SK-N-SH (cell line): ENCODE measurements at regions not wholly inside any gene's neighbourhood (a gene's known extent, or its start where the extent isn't known, plus 50 kb on each side); places are given as distances from the start of the nearest gene placed in this dataset.

Source experiments
- CTCF ChIA-PET: fragments of 300-600, 350-600 bp; formaldehyde crosslinking; extraction: SDS; loops from one replicate; lab custom pipeline; 2021; lab: Yijun Ruan, JAX
- POLR2A ChIA-PET: fragments of 350-600 bp; sonication (Branson Sonifier 250); formaldehyde crosslinking; extraction: SDS; loops from one replicate; lab custom pipeline; 2020; ENCODE audit warnings: antibody characterized with exemption, inconsistent platforms; lab: Yijun Ruan, JAX
- DNase-seq: peaks from one replicate; pipeline ENCODE4 v3.0.0; 2012
- H2AFZ ChIP-seq: fragments of 200-600 bp; sonication (generic); 2 replicates; pipeline ENCODE4 v1.8.1; 2016; ENCODE audit warnings: antibody characterized with exemption, mild to moderate bottlenecking, low read depth
- H3F3A ChIP-seq: fragments of 200-600 bp; sonication (generic); replicated peaks from 2 replicates; pipeline ENCODE3; 2016; ENCODE audit warnings: antibody characterized with exemption, mild to moderate bottlenecking; ENCODE audit not compliant: insufficient read depth
- H3K27ac ChIP-seq, 2 experiments: fragments of 200-500 bp in 1 of 2; fragments of 200-600 bp in 1 of 2; sonication (Bioruptor generic) in 1 of 2; sonication (generic), shearing (Covaris generic) in 1 of 2; 2 replicates each; pipeline versions ENCODE4 v1.5.1 to v1.6.1; 2014 to 2016; ENCODE audit warnings: low read depth in 2 of 2, inconsistent platforms in 1 of 2, low read length in 1 of 2, mild to moderate bottlenecking in 1 of 2, mixed read lengths in 1 of 2
- H3K27me3 ChIP-seq: fragments of 200-600 bp; sonication (generic), shearing (Covaris generic); 2 replicates; pipeline ENCODE4 v1.6.1; 2016; ENCODE audit warnings: mixed run types; ENCODE audit not compliant: insufficient read depth
- H3K36me3 ChIP-seq, 2 experiments: fragments of 200-500 bp in 1 of 2; fragments of 200-600 bp in 1 of 2; sonication (Bioruptor generic) in 1 of 2; sonication (generic) in 1 of 2; replicated peaks in 1 of 2; 2 replicates each; pipeline versions ENCODE3 to v1.5.1; 2014 to 2016; ENCODE audit warnings: low read length in 1 of 2, mild to moderate bottlenecking in 1 of 2; ENCODE audit not compliant: insufficient read depth in 2 of 2, control insufficient read depth in 1 of 2
- H3K4me1 ChIP-seq, 2 experiments: fragments of 200-500 bp in 1 of 2; fragments of 200-600 bp in 1 of 2; sonication (Bioruptor generic) in 1 of 2; sonication (generic), shearing (Covaris generic) in 1 of 2; 2 replicates each; pipeline versions ENCODE4 v1.5.1 to v1.6.1; 2014 to 2016; ENCODE audit warnings: low read depth in 1 of 2, low read length in 1 of 2, mixed run types in 1 of 2; ENCODE audit not compliant: insufficient read depth in 2 of 2, control insufficient read depth in 1 of 2
- H3K4me2 ChIP-seq: fragments of 200-600 bp; sonication (generic), shearing (Covaris generic); 2 replicates; pipeline ENCODE4 v1.6.1; 2017; ENCODE audit warnings: mixed run types
- H3K4me3 ChIP-seq, 2 experiments: fragments of 200-500 bp in 1 of 2; fragments of 200-600 bp in 1 of 2; sonication (Bioruptor generic) in 1 of 2; sonication (generic), shearing (Covaris generic) in 1 of 2; 2 replicates each; pipeline versions ENCODE4 v1.5.1 to v1.8.1; 2014 to 2016; ENCODE audit warnings: low read depth in 2 of 2, inconsistent platforms in 1 of 2, low read length in 1 of 2, mild to moderate bottlenecking in 1 of 2, mixed read lengths in 1 of 2, moderate library complexity in 1 of 2
- H3K79me2 ChIP-seq: fragments of 200-600 bp; sonication (generic); 2 replicates; pipeline ENCODE4 v1.8.1; 2017; ENCODE audit warnings: mild to moderate bottlenecking; ENCODE audit not compliant: insufficient read depth
- H3K9ac ChIP-seq: fragments of 200-600 bp; sonication (generic); 2 replicates; pipeline ENCODE4 v1.6.1; 2017; ENCODE audit warnings: mixed run types
- H3K9me2 ChIP-seq: fragments of 200-600 bp; sonication (generic); 2 replicates; pipeline ENCODE4 v1.6.1; 2017; ENCODE audit warnings: mixed run types
- H3K9me3 ChIP-seq: fragments of 200-600 bp; sonication (generic); 2 replicates; pipeline ENCODE4 v1.6.1; 2017; ENCODE audit warnings: mixed run types, mild to moderate bottlenecking, moderate library complexity
- H4K20me1 ChIP-seq: fragments of 200-600 bp; sonication (generic); 2 replicates; pipeline ENCODE4 v1.6.1; 2017; ENCODE audit warnings: mild to moderate bottlenecking, mixed run types; ENCODE audit not compliant: insufficient read depth
- CHD2 ChIP-seq: fragments of 150-350 bp; IDR thresholded peaks from 2 replicates; pipeline ENCODE4 v1.6.1; 2018; ENCODE audit warnings: low read length; ENCODE audit not compliant: partially characterized antibody
- CTCF ChIP-seq: fragments of 200-600 bp; sonication (generic); IDR thresholded peaks from 2 replicates; pipeline ENCODE4 v1.6.1; 2017; ENCODE audit warnings: antibody characterized with exemption, mild to moderate bottlenecking, moderate library complexity
- ELF1 ChIP-seq: IDR thresholded peaks from 2 replicates; pipeline ENCODE4 v1.4.0; 2012
- FOXJ3 ChIP-seq: sonication (generic); formaldehyde crosslinking; IDR thresholded peaks from 2 replicates; pipeline ENCODE4 v1.5.1; 2020; ENCODE audit warnings: mild to moderate bottlenecking, missing genetic modification reagents
- GABPA ChIP-seq: IDR thresholded peaks from 2 replicates; pipeline ENCODE4 v1.4.0; 2012; ENCODE audit warnings: low read depth, mild to moderate bottlenecking
- IRF3 ChIP-seq: fragments of 150-350 bp; IDR thresholded peaks from 2 replicates; pipeline ENCODE4 v1.6.1; 2016; ENCODE audit warnings: mild to moderate bottlenecking, low read depth, low read length
- JUND ChIP-seq: IDR thresholded peaks from 2 replicates; pipeline ENCODE4 v1.4.0; 2012
- PBX3 ChIP-seq: IDR thresholded peaks from 2 replicates; pipeline ENCODE4; 2012
- POLR2AphosphoS5 ChIP-seq: IDR thresholded peaks from 2 replicates; pipeline ENCODE4 v1.6.1; 2012; ENCODE audit warnings: low read depth, low read length
- RCOR1 ChIP-seq: fragments of 150-350 bp; IDR thresholded peaks from 2 replicates; pipeline ENCODE4 v1.6.1; 2017; ENCODE audit warnings: antibody characterized with exemption, low read length
- RFX5 ChIP-seq: IDR thresholded peaks from 2 replicates; pipeline ENCODE4 v1.6.1; 2012; ENCODE audit warnings: mild to moderate bottlenecking, improper control_type of control experiment, low read length
- RXRA ChIP-seq: IDR thresholded peaks from 2 replicates; pipeline ENCODE4 v1.4.0; 2012; ENCODE audit warnings: low read depth, mild to moderate bottlenecking, borderline replicate concordance
- SIN3A ChIP-seq: IDR thresholded peaks from 2 replicates; pipeline ENCODE4 v1.6.1; 2012; ENCODE audit warnings: low read depth, mild to moderate bottlenecking, low read length, moderate library complexity, borderline replicate concordance
- SMC3 ChIP-seq: IDR thresholded peaks from 2 replicates; pipeline ENCODE4 v1.6.1; 2012; ENCODE audit warnings: low read depth, low read length, improper control_type of control experiment
- TCF12 ChIP-seq: IDR thresholded peaks from 2 replicates; pipeline ENCODE4 v1.4.0; 2012
- YY1 ChIP-seq: IDR thresholded peaks from 2 replicates; pipeline ENCODE4 v1.4.0; 2012; ENCODE audit warnings: low read depth, mild to moderate bottlenecking
- WGBS: methylation state at CpG from one replicate; pipeline ENCODE4 v1.1.6; 2017; ENCODE audit warnings: low lambda C conversion rate; 5-methylcytosine and 5-hydroxymethylcytosine counted together
- TF ChIP-seq, protein P1 (sequence below): IDR thresholded peaks from 2 replicates; pipeline ENCODE4 v1.4.0; 2012; ENCODE audit warnings: low read depth, borderline replicate concordance
- TF ChIP-seq, protein P2 (sequence below): fragments of 150-350 bp; IDR thresholded peaks from 2 replicates; pipeline ENCODE4 v1.6.1; 2017; ENCODE audit warnings: antibody characterized with exemption, low read length, low read depth, borderline replicate concordance
- TF ChIP-seq, protein P3 (sequence below): IDR thresholded peaks from 2 replicates; pipeline ENCODE4 v1.4.0; 2012; ENCODE audit warnings: low read depth, borderline replicate concordance

GRCh38 chr13:88863116-88863515 lies 1191.9 kb downstream of the SLITRK5 start:
- Histone ChIP-seq H3K4me3 (no peak overlapping the region), H3F3A (no peaks in the 10 kb centered on the region), H3K79me2 (no peaks in the 10 kb centered on the region), H3K9ac (no peak overlapping the region), H3K4me2 (no peak overlapping the region), H3K9me3 (no peaks in the 10 kb centered on the region), H3K4me1 (peaks cover 0 to 2% of the 10 kb centered on the region in 2 experiments; a peak in 1 of 4 replicates), H4K20me1 (no peaks in the 10 kb centered on the region), H3K27ac (no peak overlapping the region), H3K9me2 (no peaks in the 10 kb centered on the region), H2AFZ (no peak overlapping the region), H3K36me3 (no peaks in the 10 kb centered on the region), H3K27me3 (no peaks in the 10 kb centered on the region)
- ChIA-PET POLR2A (no interaction called here), CTCF (no interaction called here)
- no peak for DNase-seq
- WGBS: 63% methylated on average over 4 of the region's 4 CpGs
- no peak for TF ChIP-seq ELF1
- TF ChIP-seq IRF3: no peak
- TF ChIP-seq FOXJ3 (CRISPR knock-in tag): no peak
- TF ChIP-seq CHD2: no peak
- no peak for TF ChIP-seq PBX3
- no peak for TF ChIP-seq RXRA
- TF ChIP-seq, protein P1, sequence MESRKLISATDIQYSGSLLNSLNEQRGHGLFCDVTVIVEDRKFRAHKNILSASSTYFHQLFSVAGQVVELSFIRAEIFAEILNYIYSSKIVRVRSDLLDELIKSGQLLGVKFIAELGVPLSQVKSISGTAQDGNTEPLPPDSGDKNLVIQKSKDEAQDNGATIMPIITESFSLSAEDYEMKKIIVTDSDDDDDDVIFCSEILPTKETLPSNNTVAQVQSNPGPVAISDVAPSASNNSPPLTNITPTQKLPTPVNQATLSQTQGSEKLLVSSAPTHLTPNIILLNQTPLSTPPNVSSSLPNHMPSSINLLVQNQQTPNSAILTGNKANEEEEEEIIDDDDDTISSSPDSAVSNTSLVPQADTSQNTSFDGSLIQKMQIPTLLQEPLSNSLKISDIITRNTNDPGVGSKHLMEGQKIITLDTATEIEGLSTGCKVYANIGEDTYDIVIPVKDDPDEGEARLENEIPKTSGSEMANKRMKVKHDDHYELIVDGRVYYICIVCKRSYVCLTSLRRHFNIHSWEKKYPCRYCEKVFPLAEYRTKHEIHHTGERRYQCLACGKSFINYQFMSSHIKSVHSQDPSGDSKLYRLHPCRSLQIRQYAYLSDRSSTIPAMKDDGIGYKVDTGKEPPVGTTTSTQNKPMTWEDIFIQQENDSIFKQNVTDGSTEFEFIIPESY: no peak
- no peak for TF ChIP-seq SIN3A
- no peak for TF ChIP-seq GABPA

GRCh38 chr13:88866195-88866594 lies 1195.0 kb downstream of the SLITRK5 start:
- Histone ChIP-seq H4K20me1 (no peaks in the 10 kb centered on the region), H3K4me2 (no peak overlapping the region), H3K4me3 (no peak overlapping the region), H2AFZ (no peak overlapping the region), H3F3A (no peaks in the 10 kb centered on the region), H3K79me2 (no peaks in the 10 kb centered on the region), H3K9me3 (no peaks in the 10 kb centered on the region), H3K4me1 (no peaks in the 10 kb centered on the region), H3K27me3 (no peaks in the 10 kb centered on the region), H3K36me3 (no peaks in the 10 kb centered on the region), H3K9me2 (no peaks in the 10 kb centered on the region), H3K27ac (no peak overlapping the region), H3K9ac (no peak overlapping the region)
- POLR2A ChIA-PET: no interaction called here
- WGBS: 51% methylated on average over 5 of the region's 5 CpGs
- DNase-seq: no peak
- CTCF ChIA-PET: interaction anchor here (0.6 kb wide), 1 partner anchor 198 kb away, joined by 3 read pairs; no protein-coding TSS in a partner anchor
- no peak for TF ChIP-seq ELF1
- TF ChIP-seq, protein P1: no peak
- TF ChIP-seq POLR2AphosphoS5: no peak
- no peak for TF ChIP-seq RCOR1
- TF ChIP-seq CTCF: no peak
- TF ChIP-seq YY1: no peak
- no peak for TF ChIP-seq JUND
- TF ChIP-seq SMC3: no peak
- TF ChIP-seq RFX5: no peak
- TF ChIP-seq TCF12: no peak
- TF ChIP-seq, protein P2, sequence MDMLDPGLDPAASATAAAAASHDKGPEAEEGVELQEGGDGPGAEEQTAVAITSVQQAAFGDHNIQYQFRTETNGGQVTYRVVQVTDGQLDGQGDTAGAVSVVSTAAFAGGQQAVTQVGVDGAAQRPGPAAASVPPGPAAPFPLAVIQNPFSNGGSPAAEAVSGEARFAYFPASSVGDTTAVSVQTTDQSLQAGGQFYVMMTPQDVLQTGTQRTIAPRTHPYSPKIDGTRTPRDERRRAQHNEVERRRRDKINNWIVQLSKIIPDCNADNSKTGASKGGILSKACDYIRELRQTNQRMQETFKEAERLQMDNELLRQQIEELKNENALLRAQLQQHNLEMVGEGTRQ: no peak
- TF ChIP-seq, protein P3, sequence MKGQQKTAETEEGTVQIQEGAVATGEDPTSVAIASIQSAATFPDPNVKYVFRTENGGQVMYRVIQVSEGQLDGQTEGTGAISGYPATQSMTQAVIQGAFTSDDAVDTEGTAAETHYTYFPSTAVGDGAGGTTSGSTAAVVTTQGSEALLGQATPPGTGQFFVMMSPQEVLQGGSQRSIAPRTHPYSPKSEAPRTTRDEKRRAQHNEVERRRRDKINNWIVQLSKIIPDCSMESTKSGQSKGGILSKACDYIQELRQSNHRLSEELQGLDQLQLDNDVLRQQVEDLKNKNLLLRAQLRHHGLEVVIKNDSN: no peak
- no peak for TF ChIP-seq FOXJ3 (CRISPR knock-in tag)
